GM18507 (cell line): ENCODE measurements at regions not wholly inside any gene's neighbourhood (a gene's known extent, or its start where the extent isn't known, plus 50 kb on each side); places are given as distances from the start of the nearest gene placed in this dataset.

ENCODE experiments used
- DNase-seq: peaks from one replicate; pipeline ENCODE4 v3.0.0; 2011; ENCODE audit warnings: low read depth; ENCODE audit not compliant: insufficient read length; ENCODE audit errors: extremely low spot score
- FAIRE-seq: peaks from 2 replicates; lab custom pipeline; 2011; peaks lifted over from hg19 to GRCh38; lab: Jason Lieb, UNC

DNA sequence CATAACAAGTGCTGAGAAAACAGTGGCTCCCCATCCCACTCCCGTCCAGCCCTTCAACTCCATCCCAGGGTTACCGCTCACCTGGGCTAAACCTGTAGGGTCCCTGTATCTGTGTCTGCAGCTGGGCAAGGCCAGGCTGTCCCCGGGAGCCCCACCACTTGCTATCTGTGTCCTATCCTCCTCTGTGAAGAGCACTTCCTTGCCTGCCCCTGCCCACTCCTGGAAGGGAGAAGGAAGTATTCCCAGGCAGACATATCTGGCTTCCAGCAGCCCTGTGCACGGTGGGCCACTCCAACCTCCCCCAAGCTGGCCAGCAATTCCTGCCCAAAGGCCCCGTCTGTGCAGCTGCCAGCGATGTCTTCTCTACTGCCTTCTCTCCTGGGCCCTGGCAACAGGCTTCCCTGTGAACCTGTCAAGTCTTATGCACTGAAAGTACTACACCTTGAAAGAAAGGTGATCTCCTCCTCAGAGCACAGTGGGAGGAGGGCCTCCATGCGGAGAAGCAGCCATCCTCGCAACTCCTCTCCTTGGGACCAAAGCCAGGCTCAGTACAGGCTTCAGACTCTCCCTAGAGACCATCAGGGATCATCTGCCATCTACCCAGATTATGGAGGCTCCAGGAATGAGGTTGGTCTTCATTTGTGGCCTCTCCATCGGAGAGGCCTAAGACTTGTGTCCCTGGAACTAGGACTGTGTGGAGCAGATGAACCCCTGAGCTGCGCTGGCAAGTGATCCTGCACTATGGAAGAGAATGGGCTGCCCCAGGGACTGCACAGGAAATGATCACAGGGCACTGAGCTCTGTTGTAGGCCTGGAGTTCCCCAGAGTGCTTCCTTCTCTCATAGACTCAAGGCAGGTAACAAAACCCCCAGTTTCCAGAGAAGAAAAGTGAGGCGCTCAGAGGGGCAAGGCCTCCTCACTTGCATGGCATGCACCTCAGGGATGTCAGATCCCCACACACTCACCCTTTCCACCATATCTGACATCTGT, 663.6 kb downstream of the BCL11B start:
- DNase-seq (no peak), FAIRE-seq (no peak)

DNA sequence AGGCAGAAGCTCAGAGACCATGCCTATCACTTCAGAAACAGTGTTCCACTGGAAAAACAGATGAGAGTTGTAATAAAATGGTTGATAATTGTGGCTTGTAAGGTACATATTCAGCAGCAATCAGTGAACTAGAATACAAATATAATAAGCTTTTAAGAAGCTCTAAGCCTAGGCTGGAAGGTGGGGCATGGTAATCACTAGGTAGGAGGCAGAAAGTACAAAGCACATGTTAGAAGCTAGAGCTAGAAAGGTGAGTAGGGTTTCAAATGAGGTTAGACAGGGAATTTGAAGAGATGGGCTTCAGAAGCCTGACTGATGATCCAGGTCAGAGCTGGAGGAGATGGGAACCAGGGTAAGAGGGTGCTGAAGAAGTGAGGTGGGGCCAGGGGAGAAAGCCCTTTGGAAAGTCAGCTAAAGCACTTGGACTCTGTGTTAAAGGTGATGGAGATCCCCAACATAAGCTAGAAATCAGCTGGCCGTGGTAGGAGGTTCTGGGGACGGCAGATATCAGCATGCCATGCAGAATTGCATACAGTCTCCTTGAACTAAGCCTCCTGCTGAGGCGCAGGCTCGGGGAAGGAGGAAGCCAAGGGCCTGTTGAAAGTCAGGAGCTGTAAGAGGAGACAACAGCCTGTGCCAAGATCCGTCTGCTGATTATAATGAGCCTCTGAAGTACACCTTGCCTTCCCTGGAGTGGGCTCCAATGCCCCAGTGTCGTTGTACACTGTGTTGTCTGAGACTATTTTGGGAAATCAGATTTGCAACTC, 659.4 kb downstream of the BCL11B start:
- no peak for DNase-seq
- no peak for FAIRE-seq

DNA sequence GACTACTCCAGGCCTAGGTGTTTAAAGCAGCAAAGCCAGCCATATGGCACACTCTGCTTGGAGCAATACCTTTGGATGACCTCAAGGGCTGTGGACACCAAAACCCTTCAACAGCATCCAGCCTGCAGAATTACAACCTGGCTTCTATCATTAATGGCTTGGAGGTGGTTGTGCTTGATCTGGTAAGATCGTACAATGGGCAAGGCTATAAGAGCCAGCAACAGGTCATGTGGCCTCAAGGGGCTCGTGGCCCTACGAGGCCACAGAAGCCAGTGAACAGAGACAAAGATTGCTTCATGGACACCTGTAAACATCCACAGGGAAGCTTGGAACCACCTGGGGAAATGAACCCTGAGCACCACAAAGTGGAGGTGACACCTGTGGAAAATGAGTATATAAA, 657.3 kb downstream of the BCL11B start:
- no peak for FAIRE-seq

DNA sequence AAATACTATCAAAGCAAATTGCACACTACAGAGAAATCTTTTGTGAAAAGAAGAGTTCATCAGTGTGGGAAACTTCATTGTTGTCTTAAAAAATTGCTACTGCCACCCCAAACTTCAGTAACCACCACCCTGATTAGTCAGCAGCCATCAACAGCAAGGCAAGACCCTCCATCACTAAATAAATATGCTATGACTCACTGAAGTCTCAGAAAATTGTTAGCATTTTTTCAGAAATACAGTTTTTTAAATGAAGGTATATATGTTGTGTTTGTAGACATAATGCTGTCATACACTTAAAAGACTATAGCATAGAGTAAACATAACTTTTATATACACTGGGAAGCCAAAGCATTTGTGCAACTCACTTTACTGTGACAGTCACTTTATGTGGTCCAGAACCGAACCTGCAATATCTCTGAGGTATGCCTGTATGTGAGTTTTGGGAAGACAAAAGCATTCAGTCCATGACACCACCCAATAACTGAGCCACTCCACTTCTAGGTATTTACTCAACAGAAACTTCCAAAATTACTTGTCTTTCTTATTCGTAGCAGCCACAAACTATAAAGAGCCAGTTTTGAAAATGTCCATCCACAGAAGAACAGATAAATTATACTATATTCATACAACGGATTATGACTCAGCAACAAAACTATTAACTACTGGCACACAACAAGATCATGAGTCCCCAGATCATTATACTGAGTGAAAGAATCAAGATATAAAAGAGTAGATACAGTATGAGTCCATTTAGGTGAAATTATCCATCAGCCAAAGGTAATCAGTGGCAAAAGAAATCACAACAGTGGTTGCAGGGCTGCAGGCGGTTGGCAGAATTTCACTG, 649.6 kb downstream of the BCL11B start:
- DNase-seq = no peak

More for the DNA sequence above, 657.3 kb downstream of the BCL11B start:
- DNase-seq = no peak

DNA sequence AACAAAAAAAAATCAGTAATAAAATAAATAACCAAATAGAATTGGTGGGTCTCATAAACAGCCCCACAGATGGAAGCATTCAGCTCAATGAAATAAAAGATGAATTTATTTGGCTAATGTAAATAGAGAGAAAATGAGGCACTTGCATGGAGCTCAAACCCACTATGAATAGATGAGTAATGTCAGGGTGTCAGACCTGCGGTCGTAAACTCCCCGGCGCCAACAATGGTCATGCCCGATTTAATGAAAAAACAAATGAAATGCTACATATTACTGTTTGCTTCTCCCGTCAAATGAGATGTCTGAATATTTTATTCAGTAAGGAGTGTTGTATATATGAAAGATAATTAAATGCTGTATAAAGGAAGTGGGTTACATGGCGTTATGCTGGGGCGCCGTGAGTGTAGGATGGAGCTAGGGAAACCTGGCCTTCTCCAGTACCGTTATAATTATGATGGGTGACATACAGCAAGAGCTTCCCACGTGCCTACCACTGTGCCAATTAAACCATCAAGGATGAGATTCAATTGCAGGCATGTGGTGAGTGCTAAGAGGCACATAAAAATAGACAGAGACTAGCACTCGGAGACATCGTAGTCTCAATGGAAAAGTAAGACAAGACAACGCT, 648.1 kb downstream of the BCL11B start:
- DNase-seq (no peak), FAIRE-seq (no peak)

More for the DNA sequence above, 649.6 kb downstream of the BCL11B start:
- no peak for FAIRE-seq

DNA sequence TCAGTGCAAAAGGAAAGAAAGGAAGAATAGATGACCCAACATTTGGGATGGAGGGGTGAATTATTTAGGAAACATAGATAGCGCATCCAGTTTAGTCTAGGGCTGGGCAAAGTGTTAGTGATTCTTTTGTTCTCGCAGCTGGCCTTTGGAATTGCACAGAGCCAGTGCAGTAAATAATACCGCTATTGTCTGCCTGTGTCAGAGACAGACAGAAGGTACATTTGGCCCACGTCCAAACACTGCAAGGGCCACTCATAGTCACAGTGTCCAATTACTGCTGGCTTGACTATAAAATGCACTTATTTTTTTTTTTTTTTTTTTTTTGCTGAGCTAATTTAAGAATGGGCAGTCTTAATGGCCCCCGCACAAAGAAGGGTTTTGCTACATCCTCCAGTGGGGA, 638.6 kb downstream of the BCL11B start:
- FAIRE-seq (no peak), DNase-seq (no peak)

DNA sequence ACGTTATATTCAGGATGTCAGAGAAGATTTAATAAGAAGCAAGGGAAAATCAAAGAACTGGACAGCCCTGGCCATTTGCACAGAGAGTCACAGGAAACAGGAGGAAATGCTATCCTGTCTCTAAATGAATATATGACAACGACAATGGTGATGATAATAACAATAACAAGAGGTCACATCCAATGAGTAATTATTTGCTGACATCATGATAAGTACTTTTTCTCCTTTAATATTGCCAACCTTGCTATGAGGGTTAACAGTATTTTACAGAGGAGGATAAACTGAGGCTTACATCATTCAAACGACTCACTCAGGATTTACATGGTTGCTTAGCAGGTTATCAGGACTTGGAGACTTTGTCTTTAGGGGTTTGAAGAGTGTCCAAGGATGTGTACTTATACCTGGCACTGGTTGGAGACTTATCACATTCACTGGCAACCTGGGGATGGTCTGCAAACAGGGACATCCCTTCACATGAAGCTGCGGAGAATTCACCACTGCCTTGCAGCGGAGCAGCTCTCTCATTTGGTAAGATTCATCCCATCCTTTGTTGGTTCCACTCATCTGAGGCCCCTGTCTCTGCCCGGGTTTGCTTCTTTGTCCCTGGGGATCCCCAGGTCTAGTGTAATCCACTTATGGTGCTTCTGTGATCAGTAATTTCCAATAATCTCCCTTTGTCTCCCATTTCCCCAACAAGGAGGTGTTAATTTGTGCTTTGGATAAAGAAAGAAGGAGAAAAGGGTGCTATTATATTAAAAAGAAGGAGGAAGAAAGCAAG, 637.8 kb downstream of the BCL11B start:
- FAIRE-seq (no peak), DNase-seq (no peak)

DNA sequence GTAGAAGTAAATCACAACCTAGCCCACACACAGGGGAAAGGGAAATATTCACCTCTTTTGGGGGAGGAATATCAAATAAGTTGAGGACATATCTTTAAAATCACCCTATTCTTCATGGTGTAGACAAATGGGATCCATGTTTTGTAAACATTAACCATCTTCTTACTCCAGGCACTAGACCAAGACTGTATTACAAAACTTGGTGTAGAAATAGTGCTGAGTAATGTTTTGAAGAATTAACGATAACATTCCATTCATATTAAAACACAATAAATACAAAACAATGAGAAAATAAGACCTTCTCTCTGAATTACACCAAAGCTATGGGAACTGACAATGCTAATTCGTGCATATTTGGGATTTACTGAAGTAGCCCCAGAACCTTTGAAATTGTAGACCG, 633.6 kb downstream of the BCL11B start:
- FAIRE-seq = no peak
- no peak for DNase-seq

DNA sequence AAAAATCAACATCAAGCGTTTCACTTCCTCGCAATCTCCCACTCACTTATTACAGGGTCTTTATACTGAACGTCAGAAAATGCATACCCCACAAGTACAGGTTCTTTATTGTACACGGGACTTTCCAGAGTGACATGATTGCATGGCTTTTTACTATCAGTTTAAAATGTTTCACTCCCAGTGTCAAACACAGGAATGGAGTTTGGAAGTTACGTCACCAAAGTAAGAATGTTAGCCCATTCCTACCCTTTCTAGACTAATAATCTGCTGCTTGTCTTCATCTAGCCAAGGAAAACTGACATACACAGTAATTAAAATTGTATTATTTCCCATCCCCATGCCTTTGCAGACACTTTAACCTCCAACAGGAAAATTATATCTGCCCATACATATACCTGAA, 624.2 kb downstream of the BCL11B start:
- no peak for DNase-seq
- FAIRE-seq = no peak

DNA sequence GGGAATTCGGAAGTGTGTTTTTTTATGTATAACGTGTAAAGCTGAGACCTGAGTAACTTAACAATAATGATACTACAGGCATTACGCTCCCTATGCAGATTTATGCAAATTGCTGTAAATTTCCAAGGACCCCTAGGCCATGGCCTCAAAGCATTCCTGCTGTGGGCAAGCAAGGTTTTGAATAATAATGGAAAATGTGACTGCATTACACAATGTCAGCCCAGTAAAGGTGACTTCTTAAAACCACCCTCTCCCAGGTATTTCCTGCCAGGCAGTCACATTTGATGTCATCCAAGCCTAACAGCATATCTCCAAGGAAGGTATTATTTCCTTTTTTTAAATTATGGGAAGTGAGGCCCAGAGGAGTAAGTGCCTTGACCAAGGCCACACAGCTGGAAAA, 621.0 kb downstream of the BCL11B start:
- FAIRE-seq (no peak), DNase-seq (no peak)

DNA sequence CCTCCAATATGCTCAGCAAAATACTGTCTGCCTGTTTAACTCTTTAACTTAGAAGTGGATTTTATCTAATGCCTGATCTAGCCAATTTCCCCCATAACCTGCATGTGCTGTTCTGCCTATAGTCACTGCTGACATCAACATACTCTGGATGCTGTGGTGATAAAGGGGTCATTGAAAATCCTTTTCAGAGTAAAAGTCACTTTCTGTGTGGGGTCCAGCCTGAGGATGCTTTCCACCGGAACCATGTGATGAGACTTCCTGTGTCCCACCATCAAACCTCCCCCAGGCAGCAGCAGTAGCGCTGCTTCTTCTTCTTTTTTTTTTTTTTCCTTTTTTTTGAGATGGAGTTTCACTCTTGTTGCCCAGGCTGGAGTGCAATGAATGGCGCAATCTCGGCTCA, 607.0 kb downstream of the BCL11B start:
- no peak for DNase-seq
- no peak for FAIRE-seq

DNA sequence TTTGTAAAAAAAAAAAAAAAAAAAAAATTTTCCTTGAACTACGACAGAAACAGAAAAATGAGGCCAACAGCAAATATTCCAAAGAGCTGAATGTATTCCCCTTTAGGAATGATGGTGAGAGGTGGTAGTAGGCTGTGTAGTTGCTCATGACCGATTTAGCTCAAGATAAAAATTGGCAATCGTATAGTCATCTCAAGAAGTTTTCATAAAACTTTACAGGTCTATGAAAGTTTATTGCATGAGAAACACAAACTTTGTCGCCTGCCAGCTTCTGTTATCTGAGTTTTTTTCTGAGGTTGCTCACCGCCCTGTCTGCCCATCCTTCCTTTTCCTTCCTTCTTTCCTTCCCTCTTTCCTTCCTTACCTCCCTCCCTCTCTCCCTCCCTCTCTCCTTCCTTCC, 605.5 kb downstream of the BCL11B start:
- FAIRE-seq = no peak

DNA sequence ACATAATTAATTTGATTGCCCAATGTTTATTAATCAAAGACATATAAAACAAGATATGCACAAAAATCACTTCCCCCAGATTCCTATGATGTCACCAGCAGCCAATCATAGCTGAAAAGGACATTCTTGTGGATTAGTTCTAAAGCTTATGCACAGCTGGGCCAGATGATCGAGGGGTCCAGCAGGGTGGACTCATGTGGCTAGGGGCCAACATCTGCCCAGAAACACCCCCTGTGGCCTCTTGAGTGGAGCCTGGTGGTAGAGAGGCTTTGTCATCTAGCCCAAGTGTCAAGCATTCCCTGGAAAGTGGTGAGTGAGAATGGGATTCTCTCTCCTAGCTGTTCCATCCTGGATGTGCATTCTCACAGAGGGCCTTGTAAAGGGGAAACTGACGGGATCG, 590.0 kb downstream of the BCL11B start:
- DNase-seq = no peak
- no peak for FAIRE-seq

More for the DNA sequence above, 605.5 kb downstream of the BCL11B start:
- no peak for DNase-seq

DNA sequence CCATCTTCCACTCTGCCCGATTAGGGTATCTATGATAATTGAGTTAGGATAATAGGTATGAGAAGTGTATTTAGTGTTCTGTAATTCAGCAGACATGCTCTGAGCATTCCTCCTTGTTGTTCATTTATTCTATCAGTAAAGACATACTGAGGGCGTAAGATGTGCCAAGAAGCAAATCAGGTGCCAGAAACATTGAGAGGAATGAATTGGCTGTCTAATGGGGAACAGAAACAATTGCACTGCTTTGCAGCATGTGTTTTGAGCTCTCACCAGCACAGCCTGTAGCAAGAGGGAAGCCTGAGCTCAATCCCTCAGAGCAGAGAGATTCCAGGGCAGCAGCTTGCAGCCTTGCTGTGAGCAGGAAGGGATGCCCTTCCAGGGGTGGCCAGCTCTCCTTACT, 589.3 kb downstream of the BCL11B start:
- FAIRE-seq (no peak), DNase-seq (no peak)

DNA sequence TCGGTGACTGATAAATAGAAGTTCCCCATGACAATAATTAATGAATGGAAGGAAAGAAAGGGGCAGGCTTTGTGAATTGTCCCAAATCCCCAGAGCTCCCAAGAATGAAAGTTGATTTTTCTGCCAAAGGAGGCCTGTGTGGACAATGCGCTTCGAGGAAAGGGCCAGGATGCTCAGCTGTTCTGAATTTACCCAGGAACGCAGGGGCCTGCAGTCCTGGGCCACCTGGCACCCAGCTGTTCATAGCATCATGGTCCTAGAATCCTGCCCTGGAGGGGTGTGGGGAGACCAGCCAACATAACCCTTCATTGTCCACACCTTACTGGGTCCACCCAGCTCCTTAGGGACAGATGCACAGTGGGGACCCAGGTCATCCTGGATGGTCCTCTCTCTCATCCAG, 587.5 kb downstream of the BCL11B start:
- FAIRE-seq = no peak
- DNase-seq = no peak

DNA sequence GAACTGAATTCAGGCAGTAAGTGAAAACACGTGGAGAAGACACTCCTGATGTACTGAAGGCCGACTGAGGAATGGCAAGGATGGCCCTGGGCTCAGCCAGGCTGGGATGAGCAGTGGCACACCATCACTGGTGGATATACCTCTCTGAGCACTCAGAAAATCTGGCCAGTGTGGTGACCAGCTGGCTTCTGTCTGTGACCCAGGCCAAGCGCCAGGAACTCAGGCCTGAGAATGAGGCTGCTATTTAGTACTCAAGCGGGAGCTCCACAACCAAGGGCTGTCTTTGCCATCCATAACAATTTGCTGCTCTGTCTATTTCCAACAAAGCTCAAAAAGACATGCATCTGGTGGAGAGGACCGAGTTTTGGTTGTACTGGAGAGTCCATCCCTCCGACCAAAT, 586.3 kb downstream of the BCL11B start:
- FAIRE-seq (no peak), DNase-seq (no peak)

DNA sequence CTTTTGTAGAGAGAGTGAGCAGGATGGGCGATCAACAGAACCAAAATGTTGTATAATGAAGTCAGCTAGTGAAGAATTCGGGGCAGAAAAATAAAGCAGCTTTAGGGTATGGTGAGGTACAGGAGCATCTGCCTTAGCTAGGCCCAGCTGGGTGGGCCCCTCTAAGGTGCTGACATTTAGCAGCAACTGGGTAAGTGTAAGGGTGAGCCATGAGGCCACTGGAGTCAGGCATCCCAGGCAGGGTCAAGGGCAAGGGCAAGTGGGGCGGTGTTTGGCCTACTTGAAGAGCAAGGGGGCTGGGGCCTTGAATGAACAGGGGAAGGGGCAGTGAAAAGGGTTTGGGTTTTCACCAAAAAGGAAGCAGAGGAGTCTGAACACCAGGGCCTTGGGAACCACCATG, 583.6 kb downstream of the BCL11B start:
- FAIRE-seq = no peak

DNA sequence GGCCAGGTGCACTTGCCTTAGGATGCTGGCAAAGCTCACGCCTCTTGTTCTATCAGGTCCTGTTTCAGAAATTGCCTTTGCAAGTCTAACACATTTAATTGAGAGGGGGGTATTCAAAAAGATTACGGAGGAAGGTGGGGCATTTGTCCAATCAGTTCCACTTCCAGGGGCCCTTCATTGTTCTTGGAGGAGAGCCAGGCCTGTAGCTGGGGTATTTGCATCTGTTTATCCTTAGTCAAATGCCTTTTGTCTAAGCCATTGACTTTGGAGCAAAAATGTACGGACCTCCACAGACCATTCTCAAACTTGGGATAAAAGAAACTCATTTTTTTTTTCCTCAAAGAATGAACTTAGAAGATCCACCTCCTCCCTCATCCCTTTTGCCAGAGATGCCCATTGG, 582.0 kb downstream of the BCL11B start:
- FAIRE-seq = no peak
- DNase-seq = no peak

More for the DNA sequence above, 583.6 kb downstream of the BCL11B start:
- no peak for DNase-seq

DNA sequence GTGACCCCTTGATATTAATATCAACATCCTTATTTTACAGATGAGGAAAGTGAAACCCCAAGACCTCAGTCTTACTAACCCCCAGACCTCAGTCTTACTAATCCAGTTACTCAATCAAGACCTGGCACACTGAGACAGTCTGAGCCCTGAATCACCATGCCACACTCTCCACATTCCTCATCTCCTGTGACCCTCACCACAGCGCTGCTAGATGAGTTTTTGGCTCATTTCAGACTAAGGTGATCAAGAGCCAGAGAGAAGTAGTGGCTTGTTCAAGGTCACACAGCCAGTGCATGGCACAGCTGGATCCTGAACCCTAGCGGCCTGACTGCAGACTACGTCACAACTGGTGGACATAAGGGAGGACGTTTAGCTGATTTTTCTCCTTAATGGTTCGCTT, 579.2 kb downstream of the BCL11B start:
- DNase-seq (no peak), FAIRE-seq (no peak)
